ENCODE measurements at regions not wholly inside any gene's neighbourhood (a gene's known extent, or its start where the extent isn't known, plus 50 kb on each side); places are given as distances from the start of the nearest gene placed in this dataset.
"Not testable (repeated sequence)": the region's sequence is repeated elsewhere in the genome, so short reads cannot be mapped to it uniquely, and the experiment has no call there.

DNA sequence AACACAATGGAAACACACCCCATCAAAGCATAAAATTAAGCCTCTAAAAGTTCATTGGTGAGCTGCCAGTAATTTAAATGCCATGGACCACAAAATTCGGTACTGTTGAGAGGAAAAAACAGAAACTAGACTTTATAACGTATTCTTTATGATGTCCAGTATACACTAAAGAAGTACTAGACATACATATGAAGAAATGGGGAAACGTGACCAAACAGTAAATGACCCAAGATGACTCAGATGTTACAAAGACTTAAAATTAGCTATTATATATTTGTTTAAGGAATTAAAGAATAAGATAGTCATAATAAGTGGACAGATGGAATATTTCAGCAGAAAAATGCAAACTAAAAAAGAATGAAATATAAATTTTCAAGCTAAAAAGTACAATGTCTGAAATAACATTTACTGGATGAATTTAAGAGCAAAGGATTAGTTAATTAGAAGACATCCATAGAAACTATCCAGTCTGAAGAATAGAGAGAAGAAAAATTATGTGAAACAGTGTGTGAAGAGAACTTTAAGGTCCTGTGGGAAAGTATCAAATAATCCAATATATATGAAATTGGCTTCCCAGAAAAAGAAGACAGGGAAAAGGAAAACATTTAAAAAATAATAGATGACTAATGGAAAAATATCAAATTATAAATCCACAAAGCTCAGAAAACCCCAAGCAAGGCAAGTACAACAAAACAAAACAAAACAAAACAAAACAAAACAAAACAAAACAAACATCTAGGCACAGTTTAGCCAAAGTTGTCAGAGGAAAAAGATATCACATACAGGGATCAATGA, 69.4 kb downstream of the SAMD9 start:
- DNase-seq = no peak

DNA sequence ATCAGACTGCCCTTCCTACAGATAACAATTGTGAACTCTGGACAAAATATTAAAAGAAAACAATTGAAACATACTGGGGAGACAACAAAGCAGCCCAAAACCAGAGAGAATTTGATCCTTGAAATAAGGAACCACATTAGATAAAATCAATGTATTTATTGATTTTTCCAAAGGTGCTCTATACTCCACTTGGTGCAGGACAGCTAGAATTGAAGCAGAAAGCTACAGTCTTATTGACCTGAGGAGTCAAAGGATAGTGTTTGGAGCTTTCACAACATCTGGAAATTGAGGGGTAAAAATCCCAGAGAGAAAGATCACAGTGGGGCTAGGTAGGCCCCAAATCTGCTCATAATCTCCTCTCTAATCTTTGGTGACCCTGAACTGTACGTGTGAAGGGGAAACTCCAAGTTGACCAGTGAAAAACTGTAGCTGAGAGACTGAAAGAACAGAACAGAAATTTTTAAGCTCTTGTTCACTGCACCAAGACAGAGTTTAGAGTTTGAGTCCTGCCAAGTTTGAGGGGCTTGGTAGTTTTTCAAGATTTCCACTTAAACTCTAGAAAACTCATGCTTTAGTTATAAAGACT, 70.2 kb downstream of the SAMD9 start:
- no peak for DNase-seq

DNA sequence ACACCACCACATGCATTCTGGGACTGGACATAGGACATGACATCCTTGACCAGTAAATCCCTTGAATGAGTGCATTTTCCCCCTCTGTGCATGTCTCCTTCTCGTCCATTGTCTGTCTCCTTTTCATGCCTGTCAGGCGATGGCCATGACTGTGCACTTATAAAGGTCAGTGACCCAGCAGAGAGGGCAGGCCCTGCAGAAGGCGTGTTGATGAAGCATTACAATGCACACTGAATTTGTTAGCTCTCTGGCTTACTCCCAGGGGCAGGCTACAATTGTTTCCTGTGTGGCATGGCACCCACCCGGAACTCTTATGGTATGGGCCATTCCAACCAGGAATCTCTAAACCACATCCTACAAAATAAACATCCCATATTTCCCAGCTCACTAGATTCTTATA, 71.1 kb downstream of the SAMD9 start:
- DNase-seq = no peak

DNA sequence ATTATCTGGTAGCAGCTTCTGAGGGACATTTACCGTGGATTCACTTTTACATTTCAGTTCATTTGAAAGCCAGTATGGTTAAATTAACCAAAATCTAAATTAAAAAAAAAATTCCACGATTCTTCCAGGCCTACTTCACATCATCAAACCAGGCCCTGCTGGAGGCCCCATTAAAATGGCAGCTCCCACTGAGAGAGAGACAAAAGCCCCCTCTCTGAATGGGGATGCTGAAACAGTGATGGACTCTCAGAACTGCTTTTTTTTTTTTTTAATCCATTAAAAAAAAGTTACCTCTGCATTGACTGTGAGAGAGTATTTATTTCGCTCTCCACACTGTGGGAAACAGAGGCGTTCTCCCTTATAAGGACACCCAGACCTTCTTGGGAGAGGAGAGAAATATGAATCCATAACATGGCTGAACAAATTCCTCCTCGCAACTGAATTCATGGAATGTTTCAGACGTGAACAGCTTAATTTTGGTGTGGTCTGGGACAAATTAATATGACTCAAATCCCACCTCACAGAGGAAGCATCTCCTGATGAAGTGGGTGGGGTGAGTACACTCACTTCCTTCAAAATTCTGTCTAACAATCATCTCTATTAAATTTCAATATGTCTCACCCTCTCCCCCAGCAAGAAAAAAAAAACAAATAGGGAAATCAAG, 73.5 kb downstream of the SAMD9 start:
- no peak for DNase-seq

DNA sequence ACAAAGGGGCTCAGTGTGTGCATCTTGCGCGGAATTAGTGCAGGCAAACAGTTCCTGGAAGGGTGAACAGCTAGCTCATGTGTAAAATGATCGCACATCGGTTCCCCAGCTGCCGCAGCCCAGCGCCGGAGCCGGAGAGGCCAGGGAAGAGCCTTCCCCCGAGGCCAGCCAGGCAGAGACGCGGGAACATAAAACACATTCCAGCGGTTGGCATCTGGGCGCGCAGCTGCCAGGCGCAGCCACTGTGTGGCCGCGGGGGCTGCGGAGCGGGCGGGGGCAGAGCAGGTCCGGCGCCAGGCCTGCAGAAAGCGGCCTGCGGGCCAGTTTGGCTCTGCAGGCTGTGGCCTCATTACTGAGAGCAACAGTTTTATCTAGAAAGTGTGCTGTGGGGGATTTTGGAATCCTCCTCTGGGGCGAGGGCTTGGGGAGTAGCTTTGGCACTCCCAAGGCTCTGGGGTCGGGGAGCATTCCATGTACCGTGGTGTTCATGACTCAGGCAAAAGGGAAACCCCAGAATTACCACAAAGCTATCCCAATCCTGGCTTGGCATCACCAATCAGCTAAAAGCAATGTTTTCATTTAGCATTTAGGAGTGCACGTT, 74.3 kb downstream of the SAMD9 start:
- DNase-seq = no peak

DNA sequence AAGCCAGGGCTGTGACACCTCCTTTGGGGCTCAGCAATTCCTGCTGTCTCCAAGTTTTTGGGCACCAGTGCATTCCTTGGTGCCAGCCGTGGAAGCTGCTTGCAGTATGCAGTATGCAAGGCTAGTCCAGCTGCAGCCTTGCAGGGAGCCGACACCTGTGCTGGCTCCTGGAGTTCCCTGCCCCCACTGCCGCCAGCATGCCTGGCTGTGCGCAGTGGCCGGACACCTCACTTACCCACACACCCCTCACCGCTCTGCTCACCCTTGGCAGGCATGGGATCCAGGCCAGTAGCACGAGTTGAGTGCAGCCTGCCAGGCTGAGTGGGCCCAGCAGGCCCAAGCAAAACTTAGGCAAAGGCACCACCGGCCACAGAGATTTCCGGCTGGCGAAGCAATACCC, 77.4 kb downstream of the SAMD9 start:
- DNase-seq = no peak

DNA sequence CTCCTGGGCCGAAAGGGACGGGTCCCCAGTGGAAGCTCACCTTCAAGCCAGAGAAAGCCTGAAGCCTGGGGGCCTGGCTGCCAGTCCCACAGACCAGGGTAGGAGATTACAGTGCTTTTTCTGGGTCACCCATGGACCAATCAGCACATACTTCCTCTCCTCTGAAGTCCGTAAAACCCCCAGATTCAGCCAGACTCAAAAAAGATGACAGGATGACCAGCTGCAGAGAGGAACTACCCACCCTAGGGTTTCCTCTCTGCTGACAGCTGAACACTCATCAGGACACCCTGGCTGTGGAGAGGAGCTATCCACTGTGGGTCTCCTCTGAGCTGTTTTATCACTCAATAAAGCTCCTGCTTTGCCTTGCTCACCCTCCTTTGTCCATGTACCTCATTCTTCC, 78.0 kb downstream of the SAMD9 start:
- DNase-seq = no peak

DNA sequence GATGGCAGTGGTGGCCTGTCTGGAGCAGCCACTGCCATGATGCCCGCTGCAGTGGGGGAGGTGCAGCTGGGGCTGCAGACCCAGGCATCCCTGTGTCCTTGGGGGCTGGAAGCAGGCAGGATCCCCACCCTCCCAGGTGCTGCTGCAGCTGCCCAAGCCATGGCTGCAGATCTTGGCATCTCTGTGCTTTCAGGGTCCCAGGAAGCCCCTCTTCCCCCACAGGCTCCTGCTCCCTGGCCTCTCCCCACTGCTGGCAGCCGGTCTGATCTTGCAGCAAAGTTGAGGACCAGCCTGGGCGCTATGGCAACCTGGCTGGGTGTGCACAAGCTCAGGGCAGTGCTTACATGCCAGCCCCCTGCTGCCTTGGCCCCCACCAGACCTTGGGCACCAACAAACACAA, 78.5 kb downstream of the SAMD9 start:
- no peak for DNase-seq

DNA sequence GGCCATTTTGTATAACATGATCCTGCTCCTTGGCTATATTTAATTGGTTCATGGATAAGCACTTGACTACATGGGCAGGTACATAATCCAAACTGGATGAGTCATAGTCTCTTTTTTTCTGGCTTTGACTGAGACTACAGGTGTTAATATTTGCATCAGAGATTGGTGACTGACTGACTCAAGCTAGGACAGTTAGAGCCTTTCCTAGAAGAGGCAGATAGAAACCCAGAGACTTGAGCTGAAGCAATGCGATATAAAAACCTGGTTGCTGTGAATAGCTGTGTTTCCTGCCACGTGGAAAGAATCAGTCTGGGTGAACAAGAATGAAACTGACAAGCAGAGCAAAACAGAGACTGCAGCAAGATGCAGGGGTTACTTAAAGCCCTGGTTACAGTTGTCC, 81.0 kb downstream of the SAMD9 start:
- no peak for DNase-seq

DNA sequence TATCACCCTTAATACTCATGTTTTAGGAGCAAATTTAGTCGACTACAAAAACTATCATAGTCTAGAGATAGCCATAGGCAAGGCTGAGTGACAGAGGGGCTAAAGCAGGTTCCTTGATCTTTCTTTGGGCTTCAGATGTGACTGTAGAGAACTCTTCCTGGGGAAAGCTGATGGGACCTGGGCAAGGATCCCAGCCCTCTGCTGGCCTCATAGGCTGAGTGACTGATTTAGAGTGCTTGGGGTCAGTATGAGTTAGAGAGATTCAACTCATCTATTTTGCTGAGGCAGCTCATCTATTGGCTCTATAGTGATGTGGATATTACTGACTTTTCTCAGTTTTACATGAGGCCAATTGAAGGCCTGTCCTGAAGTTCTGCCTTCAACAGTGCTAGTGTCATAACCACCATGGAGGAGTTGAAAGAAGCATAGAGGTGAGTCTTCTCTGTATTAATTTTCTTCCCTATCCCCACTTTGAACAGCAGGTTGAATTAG, 81.6 kb downstream of the SAMD9 start:
- DNase-seq = no peak

DNA sequence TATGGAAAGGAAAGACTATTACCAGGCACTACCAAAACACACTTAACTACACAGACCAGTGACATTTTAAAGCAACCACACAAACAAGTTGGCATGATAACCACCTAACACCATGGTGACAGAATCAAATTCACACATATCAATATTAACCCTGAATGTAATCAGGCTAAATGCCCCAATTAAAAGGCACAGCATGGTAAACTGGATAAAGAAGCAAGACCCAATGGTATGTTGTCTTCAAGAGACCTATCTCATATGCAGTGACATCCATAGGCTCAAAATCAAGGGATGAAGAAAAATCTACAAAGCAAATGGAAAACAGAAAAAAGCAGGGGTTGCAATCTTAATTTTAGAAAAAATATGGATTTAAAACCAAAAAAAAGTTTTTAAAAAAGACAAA, 86.0 kb downstream of the SAMD9 start:
- DNase-seq = no peak

DNA sequence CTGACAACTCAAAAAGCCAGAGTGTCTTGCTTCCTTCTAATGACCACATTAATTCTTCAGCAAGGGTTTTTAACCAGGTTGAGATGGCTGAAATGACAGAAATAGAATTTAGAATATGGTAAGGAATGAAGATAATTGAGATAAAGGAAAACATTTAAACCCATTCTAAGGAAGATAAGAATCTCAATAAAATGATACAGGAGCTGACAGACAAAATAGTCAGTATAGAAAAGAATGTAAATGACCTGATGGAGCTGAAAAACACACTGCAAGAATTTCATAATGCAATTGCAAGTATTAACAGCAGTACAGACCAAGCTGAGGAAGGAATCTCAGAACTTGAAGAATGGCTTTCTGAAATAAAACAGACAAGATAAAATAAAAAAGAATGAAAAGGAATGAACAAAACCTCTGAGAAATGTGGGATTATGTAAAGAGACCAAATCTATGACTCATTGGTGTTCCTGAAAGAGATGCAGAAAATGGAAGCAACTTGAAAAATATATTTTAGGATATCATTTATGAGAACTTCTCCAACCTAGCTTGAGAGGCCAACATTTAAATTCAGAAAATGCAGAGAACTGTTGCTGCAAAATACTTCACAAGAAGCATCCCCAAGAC, 87.1 kb downstream of the SAMD9 start:
- no peak for DNase-seq

DNA sequence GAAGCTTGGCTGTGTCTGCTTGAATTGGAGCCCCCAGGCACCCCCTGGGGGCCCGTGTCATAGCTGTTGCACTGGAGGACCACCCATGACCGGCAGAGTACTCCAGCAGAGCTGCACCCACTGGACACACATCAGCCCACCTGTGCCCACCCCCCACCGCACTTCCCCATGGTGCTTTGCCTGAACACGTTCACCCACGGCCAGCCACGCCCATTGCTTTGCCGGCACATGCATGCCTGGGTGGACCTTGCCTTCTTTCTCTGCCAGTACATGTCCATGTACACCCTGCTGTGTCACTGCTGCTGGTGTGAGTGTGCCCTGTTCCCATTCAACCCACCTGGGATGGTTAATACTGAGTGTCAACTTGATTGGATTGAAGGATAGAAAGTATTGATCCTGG, 88.7 kb downstream of the SAMD9 start:
- no peak for DNase-seq

DNA sequence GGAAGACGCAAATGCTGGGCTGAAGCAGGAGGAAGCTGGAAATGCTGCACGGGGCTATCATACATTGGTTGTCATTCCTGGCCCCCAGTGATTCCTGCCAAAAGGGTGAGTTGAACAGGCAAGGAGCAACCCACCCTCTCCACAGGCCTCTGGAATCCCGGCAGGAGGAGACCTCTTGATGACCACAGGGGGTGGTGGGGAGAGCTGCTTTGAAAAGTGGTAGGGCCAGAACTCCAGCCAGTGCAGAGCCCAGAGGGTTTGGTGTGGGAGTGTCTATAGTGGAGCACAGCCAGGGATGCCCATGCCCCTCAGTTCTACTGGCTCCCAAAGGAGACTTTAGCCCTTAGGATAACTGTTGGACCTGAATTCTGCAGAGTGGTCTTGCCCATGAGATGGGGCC, 89.2 kb downstream of the SAMD9 start:
- DNase-seq = no peak

DNA sequence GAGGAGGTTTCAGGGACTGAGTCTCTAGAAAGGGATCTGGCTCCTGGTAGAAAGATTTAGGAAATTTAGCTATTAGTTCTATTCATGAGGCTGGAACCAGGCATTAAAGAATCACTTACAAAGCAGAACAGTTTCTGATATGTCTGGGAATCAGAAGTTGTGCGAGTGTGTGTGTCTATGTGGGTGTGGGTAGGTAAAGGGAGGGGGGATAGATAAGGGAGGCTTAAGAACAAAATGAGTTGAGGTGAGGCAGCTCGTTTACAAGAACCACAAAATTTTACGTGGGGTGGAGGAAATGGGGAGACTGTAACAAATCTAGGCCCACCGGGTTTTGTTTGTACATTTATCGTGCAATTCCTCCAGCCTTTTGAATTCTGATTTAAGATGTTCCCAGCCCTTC, 90.7 kb downstream of the SAMD9 start:
- no peak for DNase-seq

DNA sequence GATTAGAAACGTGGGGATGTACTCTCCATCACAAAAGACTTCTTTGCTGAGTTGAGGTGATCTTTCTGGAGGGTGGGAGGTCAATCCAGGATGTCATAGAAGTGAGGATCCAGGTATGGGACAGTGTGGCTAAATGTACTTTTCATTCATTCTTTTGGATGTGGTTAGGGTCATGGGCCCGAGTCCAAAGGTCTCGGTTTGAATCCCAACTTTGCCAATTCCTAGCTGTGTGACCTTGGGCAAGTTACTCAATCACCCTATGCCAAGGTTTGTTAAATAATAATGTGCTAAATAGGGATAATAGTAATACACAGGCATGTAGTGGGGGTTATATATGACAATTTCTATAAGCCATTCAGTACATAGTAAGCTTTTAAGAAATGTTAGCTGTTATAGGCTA, 91.4 kb downstream of the SAMD9 start:
- no peak for DNase-seq

DNA sequence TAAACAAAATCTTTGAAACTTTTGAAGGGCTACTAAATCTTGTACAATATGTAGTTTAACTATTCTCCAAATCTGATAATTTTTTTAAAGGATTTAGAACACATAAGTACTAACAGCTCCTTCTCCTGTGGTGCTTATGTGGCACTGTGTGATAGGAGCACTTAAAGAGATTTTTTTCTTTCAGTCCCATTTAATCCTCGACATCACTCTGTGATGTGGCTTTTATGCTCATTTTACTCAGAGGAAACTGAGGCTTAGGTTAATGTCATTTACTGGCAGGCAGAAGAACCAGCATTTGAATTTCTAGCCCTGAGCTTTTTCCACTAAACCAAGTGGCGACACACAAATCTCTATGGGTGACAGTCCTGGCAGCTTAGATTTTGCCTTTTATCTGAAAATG, 92.4 kb downstream of the SAMD9 start:
- DNase-seq = no peak

DNA sequence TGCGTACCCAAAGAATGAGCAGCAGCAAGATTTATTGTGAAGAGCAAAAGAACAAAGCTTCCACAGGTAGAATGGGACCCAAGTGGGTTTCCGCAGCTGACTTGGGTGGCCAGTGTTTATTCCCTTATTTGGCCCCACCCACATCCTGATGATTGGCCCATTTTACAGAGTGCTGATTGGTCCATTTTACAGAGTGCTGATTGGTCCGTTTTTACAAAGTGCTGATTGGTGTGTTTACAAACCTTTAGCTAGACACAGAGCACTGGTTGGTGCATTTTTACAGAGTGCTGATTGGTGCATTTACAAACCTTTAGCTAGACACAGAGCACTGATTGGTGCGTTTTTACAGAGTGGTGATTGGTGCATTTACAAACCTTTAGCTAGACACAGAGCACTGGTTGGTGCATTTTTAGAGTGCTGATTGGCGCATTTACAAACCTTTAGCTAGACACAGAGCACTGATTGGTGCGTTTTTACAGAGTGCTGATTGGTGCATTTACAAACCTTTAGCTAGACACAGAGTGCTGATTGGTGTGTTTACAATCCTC, 94.8 kb downstream of the SAMD9 start:
- DNase-seq = not testable (repeated sequence)

DNA sequence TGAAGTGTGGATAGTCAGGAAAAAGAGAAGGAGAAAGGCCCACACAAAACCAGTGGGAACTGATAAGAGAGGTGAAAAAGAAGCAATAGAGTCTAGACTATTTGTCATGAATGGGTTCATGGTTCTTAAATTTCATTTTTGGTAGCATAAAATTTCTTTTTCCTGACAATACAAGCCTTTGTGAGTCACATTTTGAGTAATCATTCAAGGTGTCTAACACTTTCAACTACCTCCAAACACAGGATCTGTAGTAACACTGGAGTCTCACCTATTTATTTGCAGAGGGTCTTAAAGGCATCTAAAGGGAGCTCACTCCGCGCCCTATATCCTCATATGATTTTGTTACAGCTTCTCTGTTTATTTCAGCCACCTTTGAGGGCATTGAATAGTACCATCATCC, 96.0 kb downstream of the SAMD9 start:
- DNase-seq = no peak

DNA sequence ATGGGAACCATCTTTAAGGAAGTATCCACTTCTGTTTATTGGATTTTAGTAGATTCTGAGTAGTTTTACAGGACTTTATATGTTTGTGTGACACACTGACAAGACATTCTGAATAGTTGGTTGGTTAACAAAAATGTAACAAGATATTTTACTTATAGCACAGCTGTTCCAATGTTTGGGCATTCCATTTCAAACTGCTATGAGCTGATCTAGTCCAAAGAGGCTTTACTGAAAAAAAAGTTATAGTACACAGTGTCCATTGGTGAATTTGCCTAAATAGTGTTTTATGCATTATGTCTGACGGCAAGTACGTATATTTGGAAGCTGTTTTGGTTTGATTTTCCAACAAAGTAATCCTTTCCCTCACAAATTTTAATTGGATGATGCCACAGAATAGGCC, 99.1 kb downstream of the SAMD9 start:
- DNase-seq = no peak

DNA sequence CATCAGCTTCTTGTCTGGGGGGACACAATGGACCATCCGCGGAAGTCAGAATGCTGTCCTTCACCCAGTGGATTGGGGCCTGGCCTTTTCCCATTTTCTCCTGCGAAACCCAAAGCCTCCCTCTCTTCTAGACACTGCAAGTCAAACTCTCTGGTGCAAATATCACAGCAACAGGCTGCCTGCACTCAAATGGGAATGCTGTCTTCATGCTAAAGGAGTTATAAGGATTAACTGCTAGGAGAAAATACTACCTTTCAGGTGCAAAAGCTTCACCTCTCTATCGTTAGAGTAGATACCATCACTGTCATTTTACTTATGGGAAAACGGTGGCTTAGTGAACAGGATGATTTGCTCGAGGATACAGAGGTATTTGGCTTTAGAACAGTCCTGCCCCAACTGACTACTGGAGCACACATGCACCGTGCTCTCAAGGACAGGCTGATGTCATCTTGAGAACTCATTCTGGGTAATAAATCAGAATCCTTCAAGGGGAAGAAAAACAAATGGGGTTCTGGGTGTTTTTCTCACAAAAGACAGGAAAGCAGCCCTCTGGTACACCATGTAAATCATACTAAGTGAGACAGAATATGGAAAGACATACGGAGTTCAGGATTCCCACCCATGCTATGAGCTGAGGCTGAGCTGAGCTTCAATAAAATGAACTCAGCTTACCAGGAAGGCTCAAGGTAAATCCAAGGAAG, 100.9 kb downstream of the SAMD9 start:
- no peak for DNase-seq

DNA sequence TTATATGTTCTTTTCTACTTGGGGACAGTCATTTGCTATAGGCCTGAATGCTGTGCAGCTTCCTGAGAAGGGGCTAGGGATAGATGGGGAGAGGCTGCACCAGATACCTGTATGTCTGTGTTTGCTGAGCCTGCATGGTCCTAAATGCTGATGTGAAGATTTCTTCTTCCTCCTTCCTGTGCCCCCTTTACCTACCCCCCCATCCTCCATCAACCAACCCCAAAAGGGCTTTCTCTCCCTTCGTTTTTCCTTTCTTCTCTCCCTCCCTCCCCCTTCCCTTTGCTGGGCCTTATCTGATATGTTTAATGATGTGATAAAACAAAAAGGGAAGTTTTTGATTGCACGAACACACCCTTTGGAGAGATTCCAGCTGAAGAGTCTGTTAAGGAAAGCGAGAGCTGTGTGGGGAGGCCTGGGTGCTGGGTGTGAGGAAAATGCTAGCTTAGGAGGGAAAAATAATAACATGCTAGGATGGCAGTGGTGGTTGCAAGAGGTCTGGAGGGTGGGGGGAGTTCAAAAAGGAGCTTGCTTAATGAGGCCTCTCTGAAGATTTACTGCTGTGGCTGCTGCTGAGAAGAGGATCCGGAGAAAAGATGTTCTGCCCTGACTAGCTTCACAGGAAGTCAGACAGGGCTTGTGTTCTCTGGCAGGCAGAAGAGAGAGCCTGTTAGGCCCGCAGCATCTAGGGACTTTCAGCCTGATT, 101.8 kb downstream of the SAMD9 start:
- no peak for DNase-seq
